SHP77 (cell line): ENCODE measurements at regions not wholly inside any gene's neighbourhood (a gene's known extent, or its start where the extent isn't known, plus 50 kb on each side); places are given as distances from the start of the nearest gene placed in this dataset.

ENCODE experiments used
- DNase-seq, 2 experiments: peaks; one replicate each; lab custom pipeline; 2025; lab: John Stamatoyannopoulos, UW

DNA sequence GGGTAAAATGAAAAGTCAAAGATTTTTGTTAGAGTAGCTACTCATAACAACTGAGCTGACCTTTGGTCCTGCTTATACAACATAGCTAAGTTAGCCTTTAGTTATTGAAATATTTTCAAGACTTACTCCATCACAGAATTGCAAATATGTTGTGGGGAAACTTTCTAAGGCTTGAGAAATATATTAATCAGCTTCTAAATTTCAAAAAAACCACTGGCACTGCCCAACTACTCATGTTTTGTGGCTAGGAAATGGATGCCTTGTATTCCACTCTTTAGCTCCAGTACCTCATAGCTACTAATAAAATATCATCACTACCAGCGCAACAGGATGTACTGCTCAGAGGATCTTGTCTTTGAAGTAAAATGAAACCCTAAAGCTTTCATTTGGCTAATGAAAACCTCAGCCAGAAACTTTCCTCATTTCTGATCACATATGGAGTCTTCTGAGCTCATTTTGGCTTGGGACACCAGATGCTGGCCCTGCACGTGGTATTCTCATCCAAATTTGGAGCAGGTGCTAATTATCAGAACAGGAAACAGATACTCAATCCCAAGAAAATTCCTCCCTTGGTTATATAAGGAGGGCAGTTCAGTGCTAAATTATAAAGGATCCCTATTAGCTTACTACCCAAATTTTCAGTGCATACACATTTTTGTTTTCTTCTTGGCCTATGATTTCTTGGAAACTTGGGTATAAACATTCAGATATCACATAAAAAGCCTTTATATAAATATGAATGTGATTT is 690.7 kb downstream of the ADGRL2 start:
- no peak for DNase-seq

DNA sequence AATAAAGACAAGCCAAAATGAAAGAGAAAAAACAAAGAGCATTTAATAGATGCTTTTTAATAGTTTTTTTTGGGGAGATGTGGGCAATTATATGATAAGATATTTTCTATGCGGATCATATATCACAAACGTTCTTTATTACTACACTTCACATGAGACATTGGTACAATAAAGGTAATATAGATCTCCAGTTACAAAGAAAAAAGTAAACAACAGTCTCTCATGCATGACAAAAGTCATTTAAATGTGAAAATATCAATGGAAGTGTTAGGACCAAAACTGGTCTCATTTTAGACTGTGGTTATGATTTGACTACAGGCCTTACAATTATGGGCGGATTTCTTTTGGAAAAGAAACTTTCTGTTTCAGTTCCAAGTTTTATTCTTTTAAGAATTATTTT is 687.0 kb downstream of the ADGRL2 start:
- no peak for DNase-seq

DNA sequence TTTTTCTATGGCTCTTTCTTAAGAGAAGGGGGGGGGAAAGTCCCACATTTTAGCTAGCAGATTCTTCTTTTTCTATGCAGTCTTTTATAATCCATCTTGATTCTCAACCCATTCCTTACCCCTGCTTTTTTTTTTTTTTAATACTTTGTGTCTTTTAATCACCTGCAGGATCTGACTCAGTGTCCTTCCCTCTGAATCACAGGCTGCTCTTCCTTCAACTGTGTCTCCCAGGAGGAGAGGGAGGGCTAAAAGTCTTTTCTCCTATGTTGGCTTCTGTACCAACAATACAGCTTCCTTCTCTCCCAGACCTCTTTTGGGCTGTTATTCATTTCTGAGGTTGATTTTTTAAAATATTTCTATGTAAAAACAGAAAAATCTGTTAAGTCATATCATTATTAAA is 686.2 kb downstream of the ADGRL2 start:
- no peak for DNase-seq

DNA sequence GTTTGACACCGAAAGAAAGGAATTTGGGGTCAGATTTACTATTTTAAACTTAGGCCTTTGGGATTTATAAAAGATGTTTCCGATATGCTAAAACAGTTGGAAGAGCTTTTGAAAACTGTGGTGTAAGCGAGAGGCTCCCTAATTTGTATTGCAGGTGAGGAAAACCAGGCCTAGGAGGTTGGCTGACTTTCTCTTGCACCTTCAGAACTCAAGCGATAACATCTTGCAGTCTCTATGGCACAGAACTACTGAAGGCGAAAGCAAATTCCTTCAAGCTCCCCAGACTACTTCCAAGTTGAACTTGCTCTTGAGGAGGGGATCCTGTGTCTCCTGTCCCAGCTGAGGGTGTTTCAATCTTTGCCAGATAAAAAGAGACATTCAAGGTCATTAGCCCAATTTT is 685.7 kb downstream of the ADGRL2 start:
- no peak for DNase-seq

DNA sequence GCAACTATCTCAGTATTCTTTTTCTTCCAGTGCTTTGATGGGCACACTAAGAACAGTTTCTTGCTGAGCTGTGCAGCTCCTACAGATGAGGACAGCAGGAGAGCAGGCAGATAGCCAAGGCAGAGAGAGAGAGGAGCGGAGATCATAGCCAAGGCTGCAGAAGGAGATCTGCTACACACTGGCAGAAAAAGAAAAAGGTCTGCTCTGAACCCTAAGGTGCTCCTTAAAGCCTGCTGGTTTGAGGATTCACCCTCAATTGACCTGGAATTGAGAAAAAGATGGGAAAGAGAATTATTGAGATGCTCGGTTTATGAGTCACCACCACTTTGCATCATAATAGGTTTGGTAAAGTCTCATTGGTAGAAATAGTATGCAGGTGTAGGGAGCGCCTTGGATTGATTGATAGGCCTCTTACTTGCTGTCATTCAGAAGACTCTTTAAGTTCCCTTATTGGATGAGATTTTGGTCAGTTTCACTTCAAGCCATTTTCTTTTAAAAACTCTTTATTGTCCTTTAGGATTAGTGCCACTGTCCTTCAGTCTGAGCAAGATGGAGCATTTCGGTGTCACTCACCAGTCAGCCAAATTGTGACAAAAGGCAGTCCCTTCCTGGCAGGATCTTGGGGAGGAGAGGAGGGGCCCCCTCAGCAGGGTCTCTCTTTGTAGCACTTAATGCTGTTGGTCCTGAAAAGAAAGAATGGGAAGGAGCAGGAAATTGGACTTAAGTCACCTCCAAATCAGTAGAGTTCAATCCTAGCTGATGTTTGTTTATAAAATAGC is 685.0 kb downstream of the ADGRL2 start:
- no peak for DNase-seq

DNA sequence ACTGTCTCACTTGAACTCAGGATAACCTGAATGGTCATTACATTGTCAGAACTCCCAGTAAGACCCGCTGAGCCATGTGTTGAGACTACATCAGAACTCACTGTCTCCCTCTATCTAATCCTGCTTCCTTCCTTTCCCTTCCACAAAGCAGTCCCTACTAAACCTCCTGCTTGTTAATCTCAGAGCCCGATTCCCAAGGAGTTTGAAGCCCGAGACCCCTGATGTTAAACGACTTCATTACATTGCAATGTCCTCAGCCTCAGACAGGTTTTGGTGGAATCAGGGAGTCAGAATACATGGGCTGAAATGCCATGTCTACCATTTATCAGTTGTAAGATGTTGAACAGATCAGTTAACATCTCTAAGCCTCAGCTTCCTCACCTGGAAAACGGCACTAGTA is 682.4 kb downstream of the ADGRL2 start:
- no peak for DNase-seq

DNA sequence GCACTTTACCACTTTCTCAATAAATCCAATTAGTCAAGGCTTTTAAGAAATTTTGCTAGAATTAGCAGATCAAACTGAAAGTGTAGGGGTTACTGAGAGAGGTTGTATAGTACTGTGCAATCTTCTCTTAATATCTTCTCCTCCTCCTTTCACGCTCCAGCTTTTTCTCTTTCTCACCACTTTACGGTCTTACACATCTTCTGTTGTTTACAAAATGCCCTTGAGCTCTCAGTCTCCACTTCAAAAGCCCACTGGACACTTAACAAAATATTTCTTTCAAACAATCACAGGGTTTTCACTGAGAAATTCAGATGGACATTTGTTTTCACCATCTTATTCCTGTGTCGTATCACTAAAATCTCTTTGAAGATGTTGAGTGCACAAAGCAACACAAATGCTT is 678.2 kb downstream of the ADGRL2 start:
- DNase-seq: no peak

DNA sequence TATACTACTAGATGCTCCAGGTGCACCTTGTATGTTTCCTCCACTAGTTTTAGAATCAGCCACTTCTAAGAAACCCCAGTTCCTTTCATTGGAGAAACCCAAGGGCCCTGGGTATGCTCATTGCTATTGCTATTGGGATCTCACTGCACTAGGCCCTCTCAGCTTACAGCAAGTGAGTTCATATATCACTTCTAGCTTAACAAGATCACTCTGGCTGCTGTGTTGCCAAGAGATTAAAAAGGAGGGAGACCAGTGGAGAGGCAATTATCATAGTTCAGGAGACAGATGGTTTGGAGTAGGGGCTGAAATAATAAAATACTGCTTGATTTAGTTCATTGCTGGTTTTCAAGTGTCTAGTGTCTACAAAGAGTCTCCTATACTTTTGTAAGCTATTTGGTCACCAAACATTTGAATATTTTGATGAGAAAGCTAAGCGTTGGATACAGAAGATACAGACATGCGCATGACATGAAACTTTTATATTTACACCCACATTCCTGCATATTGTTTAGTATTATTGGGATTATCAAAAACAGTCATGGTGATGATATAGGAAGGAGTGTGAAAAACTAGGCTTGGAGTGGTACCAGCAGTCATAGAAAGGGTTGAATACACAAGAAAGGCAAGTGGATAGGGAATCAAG is 671.9 kb downstream of the ADGRL2 start:
- DNase-seq: peak in 1 of 2 experiments; percentile 54

DNA sequence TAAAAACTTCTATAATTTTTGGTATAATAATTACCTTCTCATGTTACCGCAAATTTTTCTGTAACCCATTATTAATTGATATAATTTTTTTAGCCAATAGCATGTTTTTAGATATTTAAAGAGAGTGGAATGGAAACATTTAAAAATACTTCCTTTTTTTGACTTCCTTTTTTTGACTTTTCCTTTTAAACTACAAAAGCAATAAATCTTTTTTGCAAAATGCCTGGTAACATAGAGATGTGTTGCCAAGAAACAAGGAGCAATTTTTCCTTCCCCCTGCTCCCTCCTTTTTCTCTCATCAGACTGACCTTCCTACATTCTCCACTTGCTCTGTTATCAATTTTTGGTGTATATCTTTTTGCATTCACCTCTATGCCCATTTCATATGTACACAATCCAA is 666.2 kb downstream of the ADGRL2 start:
- DNase-seq: no peak

DNA sequence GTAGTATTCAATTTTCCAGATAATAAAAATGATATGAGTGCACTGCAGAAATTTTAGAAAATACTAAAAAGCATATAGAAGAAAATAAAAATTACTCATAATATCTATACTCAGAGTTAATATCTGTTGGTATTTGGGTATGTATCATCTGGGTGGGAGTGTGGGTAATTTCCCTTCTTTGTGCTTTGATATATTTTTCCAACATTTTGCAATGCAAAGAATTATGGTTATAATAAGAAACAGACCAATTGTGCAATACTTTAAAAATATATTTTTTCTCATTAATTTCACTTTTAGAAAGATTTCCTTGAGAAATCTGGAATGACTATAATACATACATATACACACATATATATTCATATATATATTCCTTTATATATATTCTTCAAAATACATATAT is 665.7 kb downstream of the ADGRL2 start:
- DNase-seq: no peak

DNA sequence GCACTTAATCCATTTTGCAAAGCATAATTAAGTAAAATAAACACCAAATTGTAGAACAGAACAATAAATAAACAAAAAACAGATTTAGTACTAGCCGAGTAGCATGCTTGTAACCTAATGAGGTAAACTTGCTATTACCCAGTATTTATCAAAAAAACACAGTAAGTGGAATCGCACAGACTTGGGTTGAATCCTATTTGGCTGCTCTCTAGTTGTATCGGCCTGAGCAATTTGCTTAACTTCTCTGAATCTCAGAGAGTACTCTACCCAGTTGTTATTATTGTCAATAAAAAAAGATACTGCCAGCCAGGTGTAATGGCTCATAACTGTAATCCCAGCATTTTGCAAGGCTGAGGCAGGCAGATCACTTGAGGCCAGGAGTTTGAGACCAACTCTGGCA is 664.3 kb downstream of the ADGRL2 start:
- DNase-seq: no peak

DNA sequence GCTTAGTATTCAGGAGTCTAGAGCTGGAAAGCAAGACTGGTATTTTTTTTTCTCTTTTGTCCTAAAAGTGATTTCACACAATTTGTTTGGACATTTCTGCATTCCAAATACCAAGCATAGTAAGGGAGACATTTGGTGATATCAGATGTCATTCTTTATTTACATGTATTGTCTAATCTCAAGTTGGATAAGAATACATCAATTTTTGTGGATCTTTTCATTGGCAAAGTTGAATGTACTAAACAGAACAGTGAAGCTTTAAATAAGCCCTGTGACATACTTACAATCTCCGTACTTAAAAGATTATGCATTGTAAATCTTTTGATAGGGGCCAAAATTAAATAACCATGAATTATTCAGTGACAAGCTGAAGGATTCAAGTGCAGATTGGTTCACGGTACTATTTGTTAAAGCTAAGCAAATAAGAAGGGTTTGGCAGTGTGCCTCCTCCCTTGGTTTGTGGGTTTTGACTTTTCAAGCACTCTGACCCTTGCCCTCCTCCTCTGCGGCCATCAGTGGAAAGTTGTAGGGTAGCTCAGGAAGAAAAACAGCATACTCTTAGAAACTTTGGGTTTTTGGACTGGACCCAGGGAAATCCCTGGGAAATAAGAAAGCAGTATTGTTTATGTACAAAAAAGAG is 663.7 kb downstream of the ADGRL2 start:
- DNase-seq: peak; percentile 80 to 83

DNA sequence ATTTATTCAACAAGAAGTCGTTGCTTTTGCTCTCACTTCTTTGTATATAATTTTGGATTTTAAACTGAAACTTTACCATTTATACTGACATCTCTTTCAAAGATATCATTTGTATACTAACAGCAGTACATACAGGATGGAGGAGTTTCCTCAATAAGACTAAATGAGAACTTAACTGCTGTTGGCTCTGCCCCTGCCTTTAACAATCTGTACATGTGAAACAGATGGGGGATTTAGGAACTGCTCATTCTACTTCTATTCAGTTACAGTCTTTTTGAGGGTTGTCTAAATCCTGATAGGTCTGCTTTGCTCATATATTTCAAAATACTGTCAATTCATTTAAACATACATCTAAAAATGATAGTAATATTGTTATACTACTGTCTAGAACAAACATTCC is 663.2 kb downstream of the ADGRL2 start:
- no peak for DNase-seq

DNA sequence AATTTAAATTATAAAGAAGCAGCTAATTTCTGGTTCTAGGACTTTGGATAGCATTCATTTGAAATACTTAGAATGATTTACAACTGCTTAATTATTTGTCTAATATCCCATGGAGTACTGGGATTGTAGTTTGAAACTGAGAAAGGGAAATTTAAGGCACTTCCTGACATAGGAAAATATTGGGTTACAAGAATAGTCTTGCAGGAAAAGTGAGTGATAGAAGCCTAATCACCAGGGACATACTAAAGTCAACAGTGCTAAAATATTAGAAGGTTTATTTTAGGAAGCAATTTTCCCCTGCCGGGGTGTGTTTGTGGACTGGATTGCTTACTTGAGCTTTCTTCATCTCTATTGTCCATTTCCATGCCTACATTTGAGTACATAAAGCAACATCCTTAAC is 661.6 kb downstream of the ADGRL2 start:
- DNase-seq: no peak

DNA sequence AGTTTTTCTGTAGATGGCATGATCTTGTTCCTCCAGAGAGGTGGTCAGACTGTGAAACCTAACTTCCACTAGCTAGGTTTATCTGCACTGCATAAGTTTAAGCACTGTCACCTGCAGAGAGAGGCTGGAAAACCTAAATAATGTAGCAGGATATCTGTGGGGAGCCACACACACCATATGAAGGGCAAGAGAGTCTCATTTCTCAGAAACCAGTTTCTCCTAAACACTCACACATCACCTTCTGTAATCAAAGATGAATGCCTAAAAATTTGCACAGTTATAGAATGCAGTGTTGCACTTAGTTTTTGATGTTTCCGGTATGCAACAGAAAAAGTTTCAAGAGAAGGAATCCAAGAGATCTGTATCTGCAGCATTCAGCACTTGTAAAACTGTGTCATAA is 654.6 kb downstream of the ADGRL2 start:
- DNase-seq: no peak

DNA sequence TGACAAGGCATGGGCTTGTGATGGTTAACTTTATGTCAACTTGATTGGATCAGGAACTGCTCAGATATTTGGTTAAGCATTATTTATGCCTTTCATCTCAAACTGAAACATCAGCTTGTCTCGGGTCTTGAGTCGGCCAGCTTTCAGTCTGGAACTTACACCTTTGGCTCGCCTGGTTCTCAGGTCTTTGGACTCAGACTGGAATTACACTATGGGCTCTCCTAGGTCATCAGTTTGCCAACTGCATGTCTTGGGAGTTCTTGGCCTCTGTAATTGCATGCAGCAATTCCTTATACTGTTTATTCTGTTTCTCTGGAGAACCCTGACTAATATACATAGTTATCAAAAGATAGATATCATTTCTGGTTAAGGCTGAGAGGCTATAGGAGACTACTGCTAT is 653.7 kb downstream of the ADGRL2 start:
- no peak for DNase-seq

DNA sequence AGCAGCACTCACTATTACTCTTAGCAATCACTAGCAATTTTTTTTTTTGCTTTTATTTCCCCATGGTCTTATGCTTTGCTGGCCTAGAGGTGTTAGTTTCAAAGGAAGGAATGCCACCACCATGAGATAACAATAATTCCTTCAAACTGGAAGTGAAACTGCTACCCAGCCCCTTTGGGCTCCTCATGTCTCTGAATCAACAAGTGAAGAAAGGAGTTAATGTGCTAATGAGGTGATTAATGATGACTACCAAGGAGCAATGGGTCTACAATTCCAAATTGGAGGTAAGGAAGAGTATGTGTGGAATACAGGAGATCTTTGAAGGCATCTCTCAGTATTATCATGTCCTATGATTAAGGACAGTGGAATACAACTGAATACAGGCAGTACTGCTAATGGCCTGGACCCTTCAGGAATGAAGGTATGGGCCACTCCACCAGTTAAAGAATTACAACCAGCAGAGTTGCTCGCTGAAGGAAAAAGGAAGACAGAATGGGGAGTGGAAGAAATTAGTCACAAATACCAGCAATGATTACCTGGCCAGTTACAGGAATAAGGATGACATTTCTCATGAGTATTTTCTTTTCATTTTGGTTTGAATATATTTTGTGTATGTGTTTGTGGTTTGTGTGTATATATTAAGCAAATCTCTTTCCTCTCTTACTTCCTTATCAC is 652.9 kb downstream of the ADGRL2 start:
- DNase-seq: no peak

DNA sequence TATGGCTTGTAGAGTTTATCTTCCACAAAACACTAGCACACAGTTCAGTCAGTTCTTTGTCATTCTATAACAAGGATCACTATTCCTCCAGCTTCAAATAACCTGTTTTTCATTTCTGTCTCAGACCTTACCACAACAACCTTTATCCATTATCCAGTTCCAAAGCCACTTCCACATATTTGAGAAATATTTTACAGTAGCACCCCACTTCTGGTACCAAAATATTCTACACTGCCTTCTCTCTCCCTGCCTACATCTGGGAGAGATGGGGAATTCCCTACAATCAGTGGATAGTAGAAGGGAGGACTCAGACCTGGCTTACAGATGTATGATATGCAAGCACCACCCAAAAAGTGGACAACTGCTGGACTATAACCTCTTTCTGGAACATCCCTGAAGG is 651.4 kb downstream of the ADGRL2 start:
- DNase-seq: no peak

DNA sequence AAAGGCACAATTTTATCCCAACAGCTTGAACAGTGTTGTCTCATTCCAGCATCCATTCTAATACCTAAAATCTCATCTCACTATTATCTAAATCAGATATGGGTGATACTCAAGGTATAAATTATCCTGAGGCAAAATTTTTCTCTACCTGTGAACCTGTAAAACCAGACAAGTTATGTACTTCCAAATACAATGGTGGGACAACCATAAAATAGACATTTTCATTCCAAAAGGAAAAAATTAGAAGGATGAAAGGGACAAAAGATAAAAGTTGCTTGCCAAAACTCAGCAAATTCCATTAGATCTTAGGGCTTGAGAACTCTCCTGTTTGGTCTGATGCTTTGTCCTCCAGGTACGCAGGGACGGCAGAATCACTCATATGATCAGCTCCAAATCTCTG is 650.5 kb downstream of the ADGRL2 start:
- DNase-seq: no peak

DNA sequence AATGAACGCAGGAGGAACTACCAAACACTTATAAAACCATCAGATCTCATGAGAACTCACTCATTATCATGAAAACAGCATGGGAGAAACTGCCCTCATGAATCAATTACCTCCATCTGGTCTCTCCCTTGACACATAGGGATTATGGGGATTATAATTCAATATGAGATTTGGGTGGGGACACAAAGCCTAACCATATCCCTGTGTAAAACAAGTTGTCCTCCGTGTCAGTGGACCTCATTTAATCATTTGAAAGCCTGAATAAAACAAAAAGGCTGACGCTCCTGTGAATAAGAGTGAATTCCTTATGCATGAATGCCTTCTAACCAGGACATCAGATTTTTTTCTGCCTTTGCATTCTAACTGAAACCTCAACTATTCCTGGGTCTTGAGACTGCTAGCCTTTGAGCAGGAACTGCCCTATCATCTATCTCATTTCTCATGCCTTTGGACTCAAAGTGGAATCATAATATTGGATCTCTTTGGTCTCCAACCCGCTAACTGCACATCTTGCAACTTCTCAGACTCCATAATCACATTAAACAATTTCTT is 648.8 kb downstream of the ADGRL2 start:
- no peak for DNase-seq

DNA sequence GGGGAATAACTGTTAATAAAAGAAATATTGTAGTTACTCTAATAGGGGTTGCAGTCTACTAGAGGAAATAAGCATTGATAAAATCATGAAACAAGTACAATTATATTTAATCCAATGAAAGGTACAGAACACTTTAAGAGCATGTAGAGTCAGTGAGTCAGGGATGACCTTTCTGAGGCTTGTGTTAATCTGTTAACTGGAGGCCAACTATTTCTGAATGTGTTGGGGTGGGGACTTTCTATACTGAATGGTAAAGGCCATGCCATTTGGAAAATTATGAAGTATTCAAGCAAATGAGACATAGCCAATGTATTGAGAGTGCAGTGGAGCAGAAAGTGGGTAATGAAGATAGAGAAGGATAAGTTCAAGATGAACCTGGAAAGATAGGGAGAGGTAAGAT is 646.2 kb downstream of the ADGRL2 start:
- DNase-seq: no peak

DNA sequence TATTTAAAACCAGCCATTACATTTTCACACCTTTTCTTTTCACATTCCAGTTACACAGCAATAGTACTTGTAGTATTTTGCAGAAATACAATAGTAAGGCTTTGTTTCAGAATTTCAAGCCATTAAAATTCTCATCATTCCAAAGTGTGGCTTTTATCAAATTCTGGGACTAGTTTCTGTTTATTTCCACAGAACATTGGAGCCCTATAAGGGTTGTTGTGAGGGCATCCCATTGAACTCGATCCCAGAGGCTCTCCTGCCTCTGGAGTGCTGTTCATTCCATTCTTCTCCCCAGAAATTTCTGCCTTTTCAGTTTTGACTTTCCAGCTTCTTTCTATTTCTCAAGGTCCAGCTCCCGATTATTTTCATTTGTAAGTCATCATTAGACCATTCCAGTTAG is 645.5 kb downstream of the ADGRL2 start:
- no peak for DNase-seq
